PFSK-1 (cell line): ENCODE measurements at regions not wholly inside any gene's neighbourhood (a gene's known extent, or its start where the extent isn't known, plus 50 kb on each side); places are given as distances from the start of the nearest gene placed in this dataset.

ENCODE experiments used
- FOXP2 ChIP-seq: optimal IDR thresholded peaks from 2 replicates; pipeline ENCODE3; 2011; ENCODE audit warnings: borderline replicate concordance, control low read depth, inconsistent platforms; ENCODE audit not compliant: insufficient read depth; ENCODE audit errors: extremely low read length, extremely low read depth
- POLR2AphosphoS5 ChIP-seq: IDR thresholded peaks from 2 replicates; pipeline ENCODE4 v1.6.1; 2012; ENCODE audit warnings: low read depth, mild to moderate bottlenecking, control low read depth, low read length, moderate library complexity
- SIN3A ChIP-seq: IDR thresholded peaks from 2 replicates; pipeline ENCODE4 v1.6.1; 2012; ENCODE audit warnings: mild to moderate bottlenecking, low read length, moderate library complexity, borderline replicate concordance; ENCODE audit not compliant: insufficient read depth
- TAF1 ChIP-seq: IDR thresholded peaks from 2 replicates; pipeline ENCODE4 v1.6.1; 2012; ENCODE audit warnings: low read length, control low read depth, borderline replicate concordance; ENCODE audit not compliant: insufficient read depth
- TF ChIP-seq, protein P1 (sequence below), 2 experiments: IDR thresholded peaks; 2 replicates each; pipeline versions ENCODE4 v1.6.1 to v1.8.0; 2011 to 2012; ENCODE audit warnings: low read depth in 2 of 2, low read length in 2 of 2, control low read depth in 1 of 2, inconsistent platforms in 1 of 2, mild to moderate bottlenecking in 1 of 2, moderate library complexity in 1 of 2; ENCODE audit not compliant: insufficient read depth in 1 of 2

DNA sequence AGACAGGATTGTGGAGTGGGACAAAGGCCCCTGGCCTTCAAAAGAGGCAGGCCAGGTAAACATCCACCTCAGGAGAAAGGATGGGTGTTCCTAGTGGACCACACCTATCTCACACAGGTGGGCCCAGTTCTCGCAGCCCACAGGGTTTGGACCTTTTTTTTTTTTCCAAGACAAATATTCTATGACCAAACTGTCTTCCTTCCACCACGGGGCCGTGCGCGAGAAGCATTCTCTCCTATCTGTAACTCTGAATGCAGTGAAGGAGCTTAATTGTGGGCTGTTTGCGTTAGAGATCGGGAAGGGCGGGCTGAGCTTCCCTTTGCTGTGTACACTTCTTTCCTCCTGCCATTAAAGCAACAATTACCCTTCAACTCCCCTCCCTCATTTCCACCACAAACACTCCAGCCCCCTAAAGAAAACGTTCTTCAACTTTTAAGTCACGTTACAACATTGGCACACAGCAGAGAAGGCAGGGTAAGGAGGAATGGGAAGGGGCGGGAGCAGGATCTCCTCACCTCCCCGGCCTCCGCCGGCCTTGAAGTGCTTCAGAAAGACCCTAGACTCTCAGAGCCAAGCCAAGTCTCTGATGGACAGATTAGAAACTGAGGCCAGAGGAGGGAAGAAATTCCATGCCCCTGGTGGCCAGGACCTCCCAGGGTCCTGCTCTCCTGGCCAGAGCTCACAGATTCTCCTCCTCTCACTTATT is 238.4 kb downstream of the BUD13 start:
- TF ChIP-seq, protein P1, sequence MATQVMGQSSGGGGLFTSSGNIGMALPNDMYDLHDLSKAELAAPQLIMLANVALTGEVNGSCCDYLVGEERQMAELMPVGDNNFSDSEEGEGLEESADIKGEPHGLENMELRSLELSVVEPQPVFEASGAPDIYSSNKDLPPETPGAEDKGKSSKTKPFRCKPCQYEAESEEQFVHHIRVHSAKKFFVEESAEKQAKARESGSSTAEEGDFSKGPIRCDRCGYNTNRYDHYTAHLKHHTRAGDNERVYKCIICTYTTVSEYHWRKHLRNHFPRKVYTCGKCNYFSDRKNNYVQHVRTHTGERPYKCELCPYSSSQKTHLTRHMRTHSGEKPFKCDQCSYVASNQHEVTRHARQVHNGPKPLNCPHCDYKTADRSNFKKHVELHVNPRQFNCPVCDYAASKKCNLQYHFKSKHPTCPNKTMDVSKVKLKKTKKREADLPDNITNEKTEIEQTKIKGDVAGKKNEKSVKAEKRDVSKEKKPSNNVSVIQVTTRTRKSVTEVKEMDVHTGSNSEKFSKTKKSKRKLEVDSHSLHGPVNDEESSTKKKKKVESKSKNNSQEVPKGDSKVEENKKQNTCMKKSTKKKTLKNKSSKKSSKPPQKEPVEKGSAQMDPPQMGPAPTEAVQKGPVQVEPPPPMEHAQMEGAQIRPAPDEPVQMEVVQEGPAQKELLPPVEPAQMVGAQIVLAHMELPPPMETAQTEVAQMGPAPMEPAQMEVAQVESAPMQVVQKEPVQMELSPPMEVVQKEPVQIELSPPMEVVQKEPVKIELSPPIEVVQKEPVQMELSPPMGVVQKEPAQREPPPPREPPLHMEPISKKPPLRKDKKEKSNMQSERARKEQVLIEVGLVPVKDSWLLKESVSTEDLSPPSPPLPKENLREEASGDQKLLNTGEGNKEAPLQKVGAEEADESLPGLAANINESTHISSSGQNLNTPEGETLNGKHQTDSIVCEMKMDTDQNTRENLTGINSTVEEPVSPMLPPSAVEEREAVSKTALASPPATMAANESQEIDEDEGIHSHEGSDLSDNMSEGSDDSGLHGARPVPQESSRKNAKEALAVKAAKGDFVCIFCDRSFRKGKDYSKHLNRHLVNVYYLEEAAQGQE (IDR thresholded peaks at IDR 0.05; ENCODE audit: insufficient read depth in 1 of 2, low read depth in 2 of 2, low read length in 2 of 2): no peak
- no peak for TF ChIP-seq POLR2AphosphoS5
- no peak for TF ChIP-seq FOXP2
- no peak for TF ChIP-seq TAF1
- no peak for TF ChIP-seq SIN3A
